ENCODE measurements at regions not wholly inside any gene's neighbourhood (a gene's known extent, or its start where the extent isn't known, plus 50 kb on each side); places are given as distances from the start of the nearest gene placed in this dataset.
"Not testable (repeated sequence)": the region's sequence is repeated elsewhere in the genome, so short reads cannot be mapped to it uniquely, and the experiment has no call there.

DNA sequence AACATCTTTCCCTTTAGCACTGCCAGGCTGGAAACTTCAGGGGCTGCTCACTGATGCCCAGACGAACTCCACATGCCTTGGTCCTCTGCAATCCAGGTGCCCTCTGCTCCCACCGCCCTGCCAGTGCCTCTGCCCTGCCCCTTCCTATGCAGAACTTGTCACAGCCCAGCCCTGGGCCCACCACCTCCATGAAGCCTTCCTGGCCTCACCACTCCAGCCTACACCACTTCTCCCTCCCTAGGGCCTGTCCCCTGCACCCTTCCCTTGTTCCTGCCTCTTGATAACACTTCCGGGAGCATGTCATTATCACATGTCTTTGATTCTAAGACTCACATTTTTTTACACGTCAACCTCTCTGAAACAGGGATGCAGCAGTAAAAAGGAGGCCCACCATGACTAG, 627.2 kb downstream of the UQCRFS1 start:
- no peak for DNase-seq

GRCh38 chr19:28583713-28584112, 629.2 kb downstream of the UQCRFS1 start:
- no peak for DNase-seq

GRCh38 chr19:28583242-28583641, 629.7 kb downstream of the UQCRFS1 start:
- DNase-seq, result no peak

GRCh38 chr19:28582796-28583195, 630.2 kb downstream of the UQCRFS1 start:
- no peak for DNase-seq

DNA sequence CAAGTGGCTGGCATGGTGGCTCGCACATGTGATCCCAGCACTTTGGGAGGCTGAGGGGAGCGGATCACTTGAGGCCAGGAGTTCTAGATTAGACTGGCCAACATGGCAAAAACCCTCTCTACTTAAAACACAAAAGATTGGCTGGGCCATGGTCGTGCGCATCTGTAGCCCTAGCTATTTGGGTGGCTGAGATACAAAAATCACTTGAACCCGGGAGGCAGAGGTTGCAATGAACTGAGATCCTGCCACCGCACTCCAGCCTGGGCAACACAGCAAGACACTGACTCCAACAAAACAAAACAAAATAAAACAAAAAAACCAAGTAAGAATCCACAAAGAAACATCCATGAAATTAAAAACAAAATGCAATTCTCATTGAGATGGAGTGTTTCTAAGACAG, 630.6 kb downstream of the UQCRFS1 start:
- no peak for DNase-seq

- no peak for DNase-seq
Measured at GRCh38 chr19:28581468-28581770, 631.5 kb downstream of the UQCRFS1 start.

DNA sequence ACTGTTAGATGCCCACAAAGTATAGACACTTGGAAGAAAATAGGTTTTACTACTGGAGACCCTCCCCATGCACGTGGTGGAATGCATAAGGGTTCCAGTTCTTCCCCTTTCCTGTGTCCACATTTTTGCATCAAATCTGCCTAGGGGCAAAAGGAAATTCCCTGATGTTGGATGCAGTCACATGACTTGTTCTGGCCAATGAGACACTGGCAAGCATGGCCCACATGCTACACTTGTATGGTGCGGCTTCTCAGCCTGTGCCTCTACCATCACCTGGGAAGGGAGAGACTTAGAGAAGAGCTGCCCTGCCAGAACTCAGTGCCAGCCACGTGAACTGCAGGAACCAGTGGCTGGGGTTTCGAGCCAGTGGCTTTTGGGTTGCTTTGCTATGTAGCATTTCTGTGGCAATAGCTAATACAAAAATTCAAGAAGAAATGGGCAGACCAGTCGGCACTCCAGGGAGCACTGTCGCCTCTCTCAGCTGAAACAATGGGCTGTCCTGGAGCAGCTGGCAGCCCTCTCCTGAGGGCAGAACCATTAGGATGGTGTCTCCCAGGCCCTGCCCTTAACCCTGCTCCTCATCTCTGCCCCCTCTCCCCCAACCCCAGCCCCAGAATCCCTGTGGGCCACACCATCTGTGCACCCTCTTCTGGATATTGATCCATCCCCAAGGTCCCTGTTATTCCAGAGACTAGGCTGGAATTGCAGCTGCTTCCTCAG, 634.0 kb downstream of the UQCRFS1 start:
- no peak for DNase-seq

DNA sequence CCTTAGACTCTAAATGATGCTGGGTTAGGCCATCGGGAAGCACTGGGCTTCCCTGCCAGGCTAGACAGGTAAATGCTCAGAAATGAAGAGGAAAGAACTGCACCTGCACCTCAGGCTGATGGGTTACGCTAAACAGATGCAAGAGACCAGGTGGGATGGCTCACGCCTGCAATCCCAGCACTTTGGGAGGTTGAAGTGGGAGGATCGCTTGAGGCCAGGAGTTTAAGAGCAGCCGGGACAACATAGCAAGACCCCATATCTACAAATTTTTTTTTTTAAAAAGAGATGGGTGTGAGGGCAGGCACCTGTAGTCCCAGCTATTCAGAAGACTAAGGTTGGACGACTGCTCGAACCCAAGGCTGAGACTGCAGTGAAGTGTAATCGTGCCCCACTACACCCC, 634.7 kb downstream of the UQCRFS1 start:
- no peak for DNase-seq

DNA sequence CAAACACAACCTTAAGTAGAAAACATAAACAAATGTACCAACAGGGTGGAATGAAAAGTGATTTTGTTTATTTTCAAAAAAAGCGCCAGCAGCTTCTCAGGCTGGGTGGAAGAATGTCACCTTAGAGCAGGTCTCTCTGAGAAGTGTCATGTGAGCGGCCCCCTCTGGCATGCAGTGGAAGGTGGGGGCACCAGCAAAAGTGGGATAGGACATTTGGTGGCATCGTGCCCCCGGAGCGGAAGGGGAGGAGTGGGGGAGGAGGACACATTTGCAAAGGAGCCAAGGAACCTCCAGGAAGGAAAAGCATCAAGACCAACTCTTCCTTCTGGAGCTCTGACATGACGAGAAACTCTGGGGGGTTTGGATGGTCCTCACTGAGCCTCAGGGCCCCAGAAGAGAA, 635.3 kb downstream of the UQCRFS1 start:
- DNase-seq, result no peak

DNA sequence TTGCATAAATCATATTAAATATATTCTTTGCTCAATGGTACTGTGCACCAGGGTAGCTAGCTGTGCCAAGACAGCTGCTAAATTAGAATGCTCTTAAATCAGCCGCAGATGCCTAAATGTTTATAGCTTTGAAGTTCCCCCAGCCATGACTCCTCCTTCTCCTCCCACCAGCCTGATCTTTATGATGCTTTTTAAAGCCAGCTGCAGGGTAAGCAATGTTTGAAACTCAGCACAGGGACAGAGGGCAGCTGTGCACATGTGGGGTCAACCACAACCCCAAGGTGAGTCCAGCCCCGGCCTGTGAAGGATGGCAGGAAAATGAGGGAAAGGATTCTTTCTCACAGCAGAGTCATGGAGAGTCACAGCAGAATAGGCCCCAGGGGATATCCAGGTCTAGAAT, 635.7 kb downstream of the UQCRFS1 start:
- no peak for DNase-seq

DNA sequence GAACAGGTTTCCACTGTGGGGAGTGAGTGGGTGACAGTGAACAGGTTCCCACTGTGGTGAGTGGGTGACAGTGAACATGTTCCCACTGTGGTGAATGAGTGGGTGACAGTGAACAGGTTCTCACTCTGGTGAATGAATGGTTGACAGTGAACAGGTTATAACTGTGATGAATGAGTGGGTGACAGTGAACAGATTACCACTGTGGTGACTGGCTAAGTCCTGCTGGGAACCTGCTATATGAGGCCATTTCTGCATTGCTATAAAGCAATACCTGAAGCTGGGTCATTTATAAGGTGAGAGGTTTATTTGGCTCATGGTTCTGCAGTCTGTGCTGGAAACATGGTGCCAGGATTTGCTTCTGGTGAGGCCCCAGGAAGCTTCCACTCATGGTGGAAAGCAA, 637.1 kb downstream of the UQCRFS1 start:
- DNase-seq, result no peak

DNA sequence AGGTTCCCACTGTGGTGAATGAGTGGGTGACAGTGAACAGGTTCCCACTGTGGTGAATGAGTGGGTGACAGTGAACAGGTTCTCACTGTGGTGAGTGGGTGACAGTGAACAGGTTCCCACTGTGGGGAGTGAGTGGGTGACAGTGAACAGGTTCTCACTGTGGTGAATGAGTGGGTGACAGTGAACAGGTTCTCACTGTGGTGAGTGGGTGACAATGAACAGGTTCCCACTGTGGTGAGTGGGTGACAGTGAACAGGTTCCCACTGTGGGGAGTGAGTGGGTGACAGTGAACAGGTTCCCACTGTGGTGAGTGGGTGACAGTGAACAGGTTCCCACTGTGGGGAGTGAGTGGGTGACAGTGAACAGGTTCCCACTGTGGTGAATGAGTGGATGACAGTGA, 637.6 kb downstream of the UQCRFS1 start:
- DNase-seq, result not testable (repeated sequence)

GRCh38 chr19:28574212-28574611, 638.7 kb downstream of the UQCRFS1 start:
- DNase-seq, result no peak

DNA sequence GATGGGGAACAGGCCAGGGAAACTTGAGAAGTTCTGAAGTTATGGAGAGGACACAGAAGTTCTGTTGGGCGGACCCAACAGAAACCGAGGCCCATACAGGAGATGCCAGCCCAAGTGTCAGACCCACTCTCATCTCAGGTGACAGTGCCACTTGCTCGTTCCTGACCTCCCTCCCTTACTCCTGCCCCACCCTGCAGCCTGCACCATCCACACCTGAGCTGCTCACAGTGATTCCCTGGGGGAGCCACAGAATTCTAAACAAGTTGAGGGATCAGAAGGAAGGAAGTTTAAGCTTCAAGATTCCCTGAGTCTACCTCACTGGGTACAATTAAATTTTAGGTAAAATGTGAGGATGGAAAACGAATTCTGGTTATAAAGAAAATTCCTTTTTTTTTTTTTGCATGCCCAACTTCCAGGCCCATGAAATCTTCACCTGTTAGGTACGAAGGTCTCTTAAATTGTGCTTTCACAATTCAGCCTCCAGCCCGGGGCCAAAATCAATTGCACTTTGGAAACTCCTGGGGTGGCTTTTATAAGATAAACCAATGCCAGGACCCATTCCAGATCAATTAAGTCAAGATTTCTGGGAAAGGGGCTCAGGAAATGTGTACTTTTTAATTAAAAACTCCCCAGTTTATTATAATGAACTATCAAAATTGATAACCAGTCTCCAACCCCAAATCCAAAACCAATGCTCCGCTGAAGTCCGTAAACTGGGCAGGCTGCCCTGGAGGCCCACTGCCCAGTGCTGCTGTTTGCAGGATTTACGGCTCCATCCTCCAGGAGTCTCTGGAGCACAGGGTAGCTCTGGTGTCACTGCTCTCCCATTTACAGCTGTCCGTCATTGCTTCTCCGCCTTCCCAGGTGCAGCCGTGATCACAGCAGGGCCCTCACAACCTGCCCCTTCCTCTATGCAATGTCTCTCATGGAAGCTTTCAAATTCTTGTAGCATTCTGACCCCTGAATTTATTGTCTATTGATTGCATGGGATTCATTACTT, 643.5 kb downstream of the UQCRFS1 start:
- DNase-seq, result no peak

- DNase-seq, result no peak
Measured at GRCh38 chr19:28567834-28568233, 645.1 kb downstream of the UQCRFS1 start.

- DNase-seq, result no peak
Measured at GRCh38 chr19:28563964-28564921, 648.7 kb downstream of the UQCRFS1 start.

DNA sequence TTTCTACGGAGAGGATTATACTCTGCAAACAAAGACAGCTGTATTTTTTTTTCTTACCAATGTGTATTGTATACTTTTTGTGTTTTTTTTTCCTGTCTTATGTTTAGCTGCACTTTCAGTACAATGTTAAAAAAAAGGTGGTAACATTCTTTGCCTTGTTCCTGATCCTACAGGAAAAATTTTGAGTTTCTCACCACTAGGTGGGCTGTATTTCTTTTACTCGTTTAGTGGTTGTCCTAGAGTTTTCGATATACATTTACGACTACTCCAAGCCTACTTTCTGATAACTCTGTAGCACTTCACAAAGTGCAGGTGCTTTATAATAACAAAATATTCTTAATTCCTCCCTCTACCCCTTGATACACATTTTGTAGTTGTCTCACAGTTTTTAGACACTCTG, 652.2 kb downstream of the UQCRFS1 start:
- no peak for DNase-seq

DNA sequence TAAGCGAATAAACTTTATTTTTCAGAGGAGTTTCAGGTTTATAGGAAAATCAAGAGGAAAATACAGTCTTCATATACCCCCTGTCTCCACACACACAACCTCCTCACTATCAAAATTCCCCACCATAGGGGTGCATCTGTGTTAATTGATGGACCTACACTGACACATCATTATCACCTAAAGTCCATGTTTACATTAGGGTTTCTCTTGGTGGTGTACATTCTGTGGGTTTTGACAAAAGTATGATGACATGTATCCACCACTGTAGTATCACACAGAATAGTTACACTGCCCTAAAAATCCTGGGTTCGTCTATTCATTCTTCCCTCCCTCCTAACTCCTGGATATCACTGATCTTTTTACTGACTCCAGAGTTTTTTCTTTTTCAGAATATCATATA, 654.2 kb downstream of the UQCRFS1 start:
- DNase-seq, result no peak

DNA sequence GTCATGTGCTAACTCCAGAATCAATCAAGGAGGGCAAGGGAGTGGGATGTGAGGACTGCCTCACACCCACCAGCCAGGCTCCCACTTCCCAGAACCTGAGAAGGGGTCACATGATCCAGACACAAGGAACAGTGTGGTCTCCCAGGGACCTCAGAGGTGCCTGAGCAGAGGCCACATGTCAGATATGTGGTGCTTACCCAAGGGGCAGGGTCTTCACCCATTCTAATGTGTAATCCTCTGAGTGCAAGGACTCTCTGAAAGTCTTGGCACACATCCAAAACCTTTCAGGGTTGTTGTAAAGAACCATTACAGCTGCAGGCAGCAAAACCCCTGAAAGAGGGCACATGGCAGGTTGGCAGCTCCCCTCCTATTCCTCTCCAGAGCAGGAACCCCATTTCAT, 656.6 kb downstream of the UQCRFS1 start:
- DNase-seq, result no peak

DNA sequence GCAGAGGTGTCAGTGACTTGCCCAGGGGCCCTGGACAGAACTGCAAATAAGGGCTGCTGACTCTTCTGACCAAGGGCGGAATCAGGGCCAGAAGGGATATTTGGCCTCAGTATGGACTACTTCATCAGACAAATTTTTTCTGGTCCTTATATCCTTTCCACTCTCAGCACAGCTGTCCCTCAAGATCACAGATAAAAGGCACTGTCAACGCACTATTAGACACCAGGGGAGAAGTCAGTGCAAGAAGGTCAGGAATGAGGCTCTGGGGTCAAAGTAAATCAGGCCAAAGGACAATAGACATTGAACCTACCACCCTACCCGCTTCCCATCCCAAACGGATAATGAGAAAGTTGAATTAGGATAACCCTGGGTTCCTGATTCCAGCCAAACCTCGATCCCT, 657.6 kb downstream of the UQCRFS1 start:
- no peak for DNase-seq

DNA sequence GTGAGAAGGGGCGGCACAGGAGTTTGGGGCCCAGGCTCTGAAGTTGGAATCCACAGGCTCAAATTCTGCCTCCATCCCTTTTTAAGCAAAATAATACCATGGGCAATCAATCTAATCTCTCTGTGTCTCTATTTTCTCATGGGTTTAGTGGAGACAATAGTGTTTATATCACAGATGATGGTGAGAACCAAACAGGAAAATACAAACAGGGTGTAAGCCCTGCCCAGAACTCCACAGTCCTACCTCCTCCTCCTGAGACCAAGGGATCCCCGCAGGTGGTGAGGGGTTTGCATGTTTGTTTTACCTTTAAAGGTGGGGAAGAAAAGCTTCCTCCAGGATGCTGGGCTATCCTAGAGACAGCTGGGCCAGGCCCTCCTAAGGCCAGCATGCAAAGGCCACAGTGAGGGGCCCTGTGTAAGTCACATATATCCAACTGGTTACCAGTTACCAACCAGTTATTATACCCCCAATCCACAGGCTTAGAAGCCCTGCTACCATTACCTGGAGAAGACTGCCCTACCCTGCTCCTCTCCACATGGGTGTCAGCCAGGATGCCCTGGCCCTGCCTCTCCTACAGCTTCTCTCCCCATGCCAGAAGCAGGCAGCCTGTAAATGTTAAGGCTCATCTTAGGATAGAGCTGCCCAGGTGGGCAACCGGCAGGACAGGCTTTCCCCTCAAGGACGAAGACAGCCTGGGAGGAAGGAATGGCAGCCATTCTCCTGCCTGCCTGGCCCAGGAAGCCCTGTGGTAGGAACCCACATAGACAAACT, 658.4 kb downstream of the UQCRFS1 start:
- DNase-seq, result no peak

DNA sequence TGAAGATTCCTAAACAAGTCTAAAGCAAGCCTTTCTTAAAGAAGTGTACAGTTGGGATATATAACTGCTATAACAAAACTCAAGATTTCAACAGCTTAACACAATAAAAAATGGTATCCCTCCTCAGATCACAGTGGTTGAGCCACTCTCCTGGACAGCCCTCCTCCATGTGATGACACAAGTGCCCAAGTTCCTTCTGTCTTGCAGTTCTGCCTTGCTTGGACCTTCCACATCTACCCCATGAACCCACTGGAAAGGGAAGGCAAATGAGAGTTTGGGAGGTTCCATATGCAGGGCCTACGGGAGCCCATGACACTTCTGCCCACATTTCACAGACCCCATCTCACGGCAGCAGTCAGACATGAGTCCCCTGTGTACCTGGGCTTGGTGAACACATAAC, 659.2 kb downstream of the UQCRFS1 start:
- no peak for DNase-seq
